DND-41 (cell line): ENCODE measurements at regions not wholly inside any gene's neighbourhood (a gene's known extent, or its start where the extent isn't known, plus 50 kb on each side); places are given as distances from the start of the nearest gene placed in this dataset.

Experiments
- ATAC-seq: fragments of 200-7000 bp; cut with Tn5 transposase; 3 replicates; pipeline ENCODE4 v1.9.1; 2021; ENCODE audit warnings: low read depth; ENCODE audit not compliant: insufficient read depth
- DNase-seq: peaks from one replicate; pipeline ENCODE4 v3.0.0-alpha.2; 2020
- H2AFZ ChIP-seq: 2 replicates; pipeline ENCODE4 v1.6.0; 2012; ENCODE audit warnings: low read depth, low read length
- H3K27ac ChIP-seq: 2 replicates; pipeline ENCODE4 v1.5.1; 2012; ENCODE audit warnings: low read length, inconsistent platforms
- H3K27me3 ChIP-seq: fragments of 200-600 bp; sonication (generic); 2 replicates; pipeline ENCODE4 v1.6.0; 2012; ENCODE audit warnings: low read length, mild to moderate bottlenecking, inconsistent platforms; ENCODE audit not compliant: insufficient read depth, poor library complexity
- H3K36me3 ChIP-seq: 2 replicates; pipeline ENCODE4 v1.5.1; 2012; ENCODE audit warnings: low read length, inconsistent platforms; ENCODE audit not compliant: insufficient read depth
- H3K4me1 ChIP-seq: 2 replicates; pipeline ENCODE4 v1.5.1; 2012; ENCODE audit warnings: mild to moderate bottlenecking, low read length; ENCODE audit not compliant: insufficient read depth
- H3K4me2 ChIP-seq: 2 replicates; pipeline ENCODE4 v1.6.0; 2012; ENCODE audit warnings: mild to moderate bottlenecking, moderate library complexity, low read length, inconsistent platforms; ENCODE audit not compliant: insufficient read depth
- H3K4me3 ChIP-seq, 2 experiments: fragments of 200-600 bp in 1 of 2; shearing (Covaris generic) in 1 of 2; 2 replicates each; pipeline ENCODE4 v1.5.1; 2012 to 2016; ENCODE audit warnings: inconsistent platforms in 2 of 2, low read length in 2 of 2, mild to moderate bottlenecking in 2 of 2, low read depth in 1 of 2, moderate library complexity in 1 of 2
- H3K79me2 ChIP-seq: 2 replicates; pipeline ENCODE4 v1.6.0; 2012; ENCODE audit warnings: low read length, inconsistent platforms; ENCODE audit not compliant: insufficient read depth
- H3K9ac ChIP-seq: 2 replicates; pipeline ENCODE4 v1.6.0; 2012; ENCODE audit warnings: low read depth, mild to moderate bottlenecking, inconsistent platforms, low read length, moderate library complexity
- H3K9me3 ChIP-seq: 2 replicates; pipeline ENCODE4 v1.5.1; 2012; ENCODE audit warnings: low read length, moderate library complexity, mild to moderate bottlenecking, inconsistent platforms; ENCODE audit not compliant: insufficient read depth, severe bottlenecking
- H4K20me1 ChIP-seq: 2 replicates; pipeline ENCODE4 v1.6.0; 2012; ENCODE audit warnings: low read length; ENCODE audit not compliant: insufficient read depth
- CTCF ChIP-seq: IDR thresholded peaks from 2 replicates; pipeline ENCODE4 v1.5.1; 2012; ENCODE audit warnings: borderline replicate concordance, low read length, moderate library complexity, mild to moderate bottlenecking; ENCODE audit not compliant: poor library complexity, severe bottlenecking; ENCODE audit errors: extremely low read depth
- EZH2 ChIP-seq: IDR thresholded peaks from 3 replicates; pipeline ENCODE4 v1.6.1; 2012; ENCODE audit warnings: borderline replicate concordance, low read depth, mild to moderate bottlenecking, moderate library complexity, low read length, inconsistent platforms; ENCODE audit not compliant: severe bottlenecking

- H4K20me1 ChIP-seq: no peaks in the 10 kb centered on the region
- H3K4me1 ChIP-seq: peaks cover 58% of the 10 kb centered on the region
- H3K27ac ChIP-seq: peak overlapping the region; percentile 67
- no peak overlapping the region for H3K9ac ChIP-seq
- ATAC-seq: no peak
- DNase-seq: no peak
- TF ChIP-seq CTCF (no peak), EZH2 (no peak)
- no peaks in the 10 kb centered on the region for H3K9me3 ChIP-seq
- no peak overlapping the region for H3K4me3 ChIP-seq
- H2AFZ ChIP-seq: no peak overlapping the region
- no peaks in the 10 kb centered on the region for H3K36me3 ChIP-seq
- H3K27me3 ChIP-seq: no peaks in the 10 kb centered on the region
- no peaks in the 10 kb centered on the region for H3K79me2 ChIP-seq
- H3K4me2 ChIP-seq: no peak overlapping the region
These were observed 1093.2 kb downstream of the TMEM121 start for GRCh38 chr14:106619606-106620005.

- Histone ChIP-seq H3K4me2 (no peak overlapping the region), H3K27ac (peak overlapping the region; percentile 98; the same call in 1 of the 2 replicates), H3K27me3 (no peaks in the 10 kb centered on the region), H3K4me1 (peaks cover 66% of the 10 kb centered on the region), H3K79me2 (no peaks in the 10 kb centered on the region), H3K9me3 (no peaks in the 10 kb centered on the region), H3K9ac (no peak overlapping the region), H2AFZ (no peak overlapping the region), H3K4me3 (no peak overlapping the region), H3K36me3 (no peaks in the 10 kb centered on the region), H4K20me1 (no peaks in the 10 kb centered on the region)
- TF ChIP-seq EZH2 (no peak), CTCF (no peak)
- no peak for DNase-seq
- ATAC-seq: no peak
These were observed 1094.0 kb downstream of the TMEM121 start for GRCh38 chr14:106620368-106620767.

- Histone ChIP-seq H3K27me3 (no peaks in the 10 kb centered on the region), H3K36me3 (no peaks in the 10 kb centered on the region), H3K27ac (peak overlapping the region; percentile 98), H3K9ac (peak overlapping the region; percentile 53), H3K79me2 (no peaks in the 10 kb centered on the region), H2AFZ (0 out of 2 replicates have a peak overlapping the region, but pooled peaks have one; percentile 5), H4K20me1 (no peaks in the 10 kb centered on the region), H3K4me3 (peak overlapping the region in 1 of 2 experiments; percentile 40; a peak in 2 of 4 replicates), H3K4me1 (peaks cover 83% of the 10 kb centered on the region), H3K9me3 (no peaks in the 10 kb centered on the region), H3K4me2 (peak overlapping the region; percentile 55)
- TF ChIP-seq CTCF (no peak), EZH2 (no peak)
- DNase-seq (peak; percentile 87), ATAC-seq (peak; percentile 75)
These were observed 1095.9 kb downstream of the TMEM121 start for GRCh38 chr14:106622200-106622745.
